SK-N-SH (cell line): ENCODE measurements at regions not wholly inside any gene's neighbourhood (a gene's known extent, or its start where the extent isn't known, plus 50 kb on each side); places are given as distances from the start of the nearest gene placed in this dataset.

Experiments used
- CTCF ChIA-PET: fragments of 300-600, 350-600 bp; formaldehyde crosslinking; extraction: SDS; loops from one replicate; lab custom pipeline; 2021; lab: Yijun Ruan, JAX
- POLR2A ChIA-PET: fragments of 350-600 bp; sonication (Branson Sonifier 250); formaldehyde crosslinking; extraction: SDS; loops from one replicate; lab custom pipeline; 2020; ENCODE audit warnings: antibody characterized with exemption, inconsistent platforms; lab: Yijun Ruan, JAX
- DNase-seq: peaks from one replicate; pipeline ENCODE4 v3.0.0; 2012
- H2AFZ ChIP-seq: fragments of 200-600 bp; sonication (generic); 2 replicates; pipeline ENCODE4 v1.8.1; 2016; ENCODE audit warnings: antibody characterized with exemption, mild to moderate bottlenecking, low read depth
- H3F3A ChIP-seq: fragments of 200-600 bp; sonication (generic); replicated peaks from 2 replicates; pipeline ENCODE3; 2016; ENCODE audit warnings: antibody characterized with exemption, mild to moderate bottlenecking; ENCODE audit not compliant: insufficient read depth
- H3K27ac ChIP-seq, 2 experiments: fragments of 200-500 bp in 1 of 2; fragments of 200-600 bp in 1 of 2; sonication (Bioruptor generic) in 1 of 2; sonication (generic), shearing (Covaris generic) in 1 of 2; 2 replicates each; pipeline versions ENCODE4 v1.5.1 to v1.6.1; 2014 to 2016; ENCODE audit warnings: low read depth in 2 of 2, inconsistent platforms in 1 of 2, low read length in 1 of 2, mild to moderate bottlenecking in 1 of 2, mixed read lengths in 1 of 2
- H3K27me3 ChIP-seq: fragments of 200-600 bp; sonication (generic), shearing (Covaris generic); 2 replicates; pipeline ENCODE4 v1.6.1; 2016; ENCODE audit warnings: mixed run types; ENCODE audit not compliant: insufficient read depth
- H3K36me3 ChIP-seq, 2 experiments: fragments of 200-500 bp in 1 of 2; fragments of 200-600 bp in 1 of 2; sonication (Bioruptor generic) in 1 of 2; sonication (generic) in 1 of 2; replicated peaks in 1 of 2; 2 replicates each; pipeline versions ENCODE3 to v1.5.1; 2014 to 2016; ENCODE audit warnings: low read length in 1 of 2, mild to moderate bottlenecking in 1 of 2; ENCODE audit not compliant: insufficient read depth in 2 of 2, control insufficient read depth in 1 of 2
- H3K4me1 ChIP-seq, 2 experiments: fragments of 200-500 bp in 1 of 2; fragments of 200-600 bp in 1 of 2; sonication (Bioruptor generic) in 1 of 2; sonication (generic), shearing (Covaris generic) in 1 of 2; 2 replicates each; pipeline versions ENCODE4 v1.5.1 to v1.6.1; 2014 to 2016; ENCODE audit warnings: low read depth in 1 of 2, low read length in 1 of 2, mixed run types in 1 of 2; ENCODE audit not compliant: insufficient read depth in 2 of 2, control insufficient read depth in 1 of 2
- H3K4me2 ChIP-seq: fragments of 200-600 bp; sonication (generic), shearing (Covaris generic); 2 replicates; pipeline ENCODE4 v1.6.1; 2017; ENCODE audit warnings: mixed run types
- H3K4me3 ChIP-seq, 2 experiments: fragments of 200-500 bp in 1 of 2; fragments of 200-600 bp in 1 of 2; sonication (Bioruptor generic) in 1 of 2; sonication (generic), shearing (Covaris generic) in 1 of 2; 2 replicates each; pipeline versions ENCODE4 v1.5.1 to v1.8.1; 2014 to 2016; ENCODE audit warnings: low read depth in 2 of 2, inconsistent platforms in 1 of 2, low read length in 1 of 2, mild to moderate bottlenecking in 1 of 2, mixed read lengths in 1 of 2, moderate library complexity in 1 of 2
- H3K79me2 ChIP-seq: fragments of 200-600 bp; sonication (generic); 2 replicates; pipeline ENCODE4 v1.8.1; 2017; ENCODE audit warnings: mild to moderate bottlenecking; ENCODE audit not compliant: insufficient read depth
- H3K9ac ChIP-seq: fragments of 200-600 bp; sonication (generic); 2 replicates; pipeline ENCODE4 v1.6.1; 2017; ENCODE audit warnings: mixed run types
- H3K9me2 ChIP-seq: fragments of 200-600 bp; sonication (generic); 2 replicates; pipeline ENCODE4 v1.6.1; 2017; ENCODE audit warnings: mixed run types
- H3K9me3 ChIP-seq: fragments of 200-600 bp; sonication (generic); 2 replicates; pipeline ENCODE4 v1.6.1; 2017; ENCODE audit warnings: mixed run types, mild to moderate bottlenecking, moderate library complexity
- H4K20me1 ChIP-seq: fragments of 200-600 bp; sonication (generic); 2 replicates; pipeline ENCODE4 v1.6.1; 2017; ENCODE audit warnings: mild to moderate bottlenecking, mixed run types; ENCODE audit not compliant: insufficient read depth
- GATA2 ChIP-seq: sonication (generic); formaldehyde crosslinking; IDR thresholded peaks from 2 replicates; pipeline ENCODE4 v1.5.0; 2020; ENCODE audit warnings: mild to moderate bottlenecking, missing genetic modification reagents
- JUND ChIP-seq: IDR thresholded peaks from 2 replicates; pipeline ENCODE4 v1.4.0; 2012
- MEF2A ChIP-seq: IDR thresholded peaks from 2 replicates; pipeline ENCODE4 v1.4.0; 2012; ENCODE audit warnings: low read depth, borderline replicate concordance
- NFIC ChIP-seq: IDR thresholded peaks from 2 replicates; pipeline ENCODE4 v1.4.0; 2012; ENCODE audit warnings: borderline replicate concordance
- POLR2AphosphoS5 ChIP-seq: IDR thresholded peaks from 2 replicates; pipeline ENCODE4 v1.6.1; 2012; ENCODE audit warnings: low read depth, low read length
- RAD21 ChIP-seq: IDR thresholded peaks from 2 replicates; pipeline ENCODE4 v1.6.1; 2012; ENCODE audit warnings: mild to moderate bottlenecking, low read length
- RCOR1 ChIP-seq: fragments of 150-350 bp; IDR thresholded peaks from 2 replicates; pipeline ENCODE4 v1.6.1; 2017; ENCODE audit warnings: antibody characterized with exemption, low read length
- SMC3 ChIP-seq: IDR thresholded peaks from 2 replicates; pipeline ENCODE4 v1.6.1; 2012; ENCODE audit warnings: low read depth, low read length, improper control_type of control experiment
- TCF12 ChIP-seq: IDR thresholded peaks from 2 replicates; pipeline ENCODE4 v1.4.0; 2012
- TEAD4 ChIP-seq: IDR thresholded peaks from 2 replicates; pipeline ENCODE4 v1.4.0; 2012; ENCODE audit warnings: mild to moderate bottlenecking, borderline replicate concordance; ENCODE audit not compliant: insufficient read depth
- WGBS: methylation state at CpG from one replicate; pipeline ENCODE4 v1.1.6; 2017; ENCODE audit warnings: low lambda C conversion rate; 5-methylcytosine and 5-hydroxymethylcytosine counted together
- TF ChIP-seq, protein P1 (sequence below): IDR thresholded peaks from 2 replicates; pipeline ENCODE4 v1.4.0; 2012; ENCODE audit warnings: low read depth, borderline replicate concordance

DNA sequence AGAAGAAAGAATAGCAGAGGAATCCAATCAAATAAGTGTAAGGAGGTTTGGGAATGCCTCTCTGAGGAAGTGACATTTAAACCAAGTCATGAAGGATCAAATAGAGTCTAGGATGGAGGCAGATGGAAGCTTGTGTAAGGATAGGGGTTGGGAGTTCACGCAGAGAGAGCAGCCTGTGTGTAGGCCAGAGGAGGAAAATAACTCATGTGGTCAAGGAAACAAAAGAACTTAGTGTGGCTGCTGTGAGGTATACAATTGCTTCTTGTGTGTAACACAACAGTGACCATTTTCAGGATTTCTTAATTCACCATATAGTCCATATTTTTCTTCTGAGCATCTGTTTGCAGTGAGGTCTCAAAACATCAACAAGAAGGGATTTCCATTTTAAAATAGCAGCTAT lies 77.6 kb upstream of the PACRGL start (continued):
- TF ChIP-seq GATA2 (CRISPR knock-in tag): no peak
- TF ChIP-seq NFIC: no peak
- TF ChIP-seq TCF12: no peak
- TF ChIP-seq MEF2A: no peak
- TF ChIP-seq, protein P1, sequence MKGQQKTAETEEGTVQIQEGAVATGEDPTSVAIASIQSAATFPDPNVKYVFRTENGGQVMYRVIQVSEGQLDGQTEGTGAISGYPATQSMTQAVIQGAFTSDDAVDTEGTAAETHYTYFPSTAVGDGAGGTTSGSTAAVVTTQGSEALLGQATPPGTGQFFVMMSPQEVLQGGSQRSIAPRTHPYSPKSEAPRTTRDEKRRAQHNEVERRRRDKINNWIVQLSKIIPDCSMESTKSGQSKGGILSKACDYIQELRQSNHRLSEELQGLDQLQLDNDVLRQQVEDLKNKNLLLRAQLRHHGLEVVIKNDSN: no peak

- H3K9me3 ChIP-seq: no peaks in the 10 kb centered on the region; the same call in 1 of the 2 replicates
- POLR2A ChIA-PET: no interaction called here
- H3K4me3 ChIP-seq: no peak overlapping the region
- no peak for DNase-seq
- H3K36me3 ChIP-seq: peaks cover 9 to 15% of the 10 kb centered on the region in 2 experiments
- no peak overlapping the region for H2AFZ ChIP-seq
- H4K20me1 ChIP-seq: no peaks in the 10 kb centered on the region
- no peak overlapping the region for H3K9ac ChIP-seq
- no peaks in the 10 kb centered on the region for H3K9me2 ChIP-seq
- H3K27me3 ChIP-seq: no peaks in the 10 kb centered on the region
- no peak overlapping the region for H3K27ac ChIP-seq
- H3K4me2 ChIP-seq: no peak overlapping the region
- no peaks in the 10 kb centered on the region for H3F3A ChIP-seq
- CTCF ChIA-PET: interaction anchor here (1.9 kb wide), 1 partner anchor 9 kb away, joined by 4 read pairs; no protein-coding TSS in a partner anchor
- no peak for TF ChIP-seq TEAD4
- TF ChIP-seq JUND: no peak
- H3K79me2 ChIP-seq: no peaks in the 10 kb centered on the region
- H3K4me1 ChIP-seq: no peaks in the 10 kb centered on the region; a peak in 1 of 4 replicates
Observed at GRCh38 chr4:20623939-20624338, 76.3 kb upstream of the PACRGL start.

- peak overlapping the region in 1 of 2 experiments; percentile 16; a peak in 1 of 4 replicates for H3K27ac ChIP-seq
- ChIA-PET POLR2A (no interaction called here), CTCF (interaction anchor here (1.9 kb wide), 1 partner anchor 10 kb away, joined by 4 read pairs; no protein-coding TSS in a partner anchor)
- no peaks in the 10 kb centered on the region; a peak in 1 of 4 replicates for H3K4me1 ChIP-seq
- DNase-seq: no peak
- WGBS: 44% methylated on average over 3 of the region's 3 CpGs
- H3K9me2 ChIP-seq: no peaks in the 10 kb centered on the region
- no peak overlapping the region for H3K9ac ChIP-seq
- H3K79me2 ChIP-seq: no peaks in the 10 kb centered on the region
- H4K20me1 ChIP-seq: no peaks in the 10 kb centered on the region
- peaks cover 4 to 8% of the 10 kb centered on the region in 2 experiments for H3K36me3 ChIP-seq
- no peak overlapping the region for H2AFZ ChIP-seq
- no peaks in the 10 kb centered on the region for H3K27me3 ChIP-seq
- H3K9me3 ChIP-seq: no peaks in the 10 kb centered on the region; the same call in 1 of the 2 replicates
- no peak overlapping the region for H3K4me2 ChIP-seq
- no peak for TF ChIP-seq NFIC
- no peaks in the 10 kb centered on the region for H3F3A ChIP-seq
- H3K4me3 ChIP-seq: no peak overlapping the region
Observed at GRCh38 chr4:20624793-20625374, 75.4 kb upstream of the PACRGL start.

GRCh38 chr4:20625426-20625825 lies 74.8 kb upstream of the PACRGL start:
- Histone ChIP-seq H3K36me3 (peaks cover 3% of the 10 kb centered on the region in 2 experiments), H3K9ac (no peak overlapping the region), H3K9me2 (no peaks in the 10 kb centered on the region), H3F3A (no peaks in the 10 kb centered on the region), H4K20me1 (no peaks in the 10 kb centered on the region), H3K4me3 (no peak overlapping the region), H3K27ac (no peak overlapping the region), H2AFZ (no peak overlapping the region), H3K79me2 (no peaks in the 10 kb centered on the region), H3K9me3 (no peaks in the 10 kb centered on the region; the same call in 1 of the 2 replicates), H3K4me2 (no peak overlapping the region), H3K27me3 (no peaks in the 10 kb centered on the region), H3K4me1 (no peaks in the 10 kb centered on the region; a peak in 1 of 4 replicates)
- CTCF ChIA-PET: no interaction called here
- DNase-seq: no peak
- POLR2A ChIA-PET: no interaction called here
- 89% methylated on average over 3 of the region's 3 CpGs for WGBS
- TF ChIP-seq RCOR1 (no peak), RAD21 (no peak), SMC3 (no peak), POLR2AphosphoS5 (no peak)
